Right atrium auricular region (tissue), 2 donors: ENCODE measurements at regions not wholly inside any gene's neighbourhood (a gene's known extent, or its start where the extent isn't known, plus 50 kb on each side); places are given as distances from the start of the nearest gene placed in this dataset.

Source experiments
- DNase-seq: peaks from one replicate; pipeline ENCODE4 v3.0.0-alpha.2; 2019; ENCODE audit warnings: low spot score
- H3K27ac ChIP-seq, 2 donors: fragments of 200-600 bp; sonication (generic); 1 replicate in 1 of 2; 2 replicates in 1 of 2; pipeline ENCODE4 v1.5.1; 2016 to 2019
- H3K27me3 ChIP-seq, 2 donors: fragments of 200-600 bp; sonication (generic); one replicate each; pipeline versions ENCODE4 v1.5.1 to v1.6.0; 2017 to 2019
- H3K36me3 ChIP-seq: fragments of 200-600 bp; sonication (generic); one replicate; pipeline ENCODE4 v1.5.1; 2016
- H3K4me1 ChIP-seq, 2 donors: fragments of 200-600 bp; sonication (generic); one replicate each; pipeline versions ENCODE4 v1.5.1 to v1.6.0; 2017 to 2019
- H3K4me3 ChIP-seq, 2 donors: fragments of 200-600 bp; sonication (generic); 1 replicate in 1 of 2; 2 replicates in 1 of 2; pipeline ENCODE4 v1.5.1; 2017 to 2019; ENCODE audit warnings: mild to moderate bottlenecking in 1 of 2, moderate library complexity in 1 of 2
- H3K9me3 ChIP-seq, 2 donors: fragments of 200-600 bp; sonication (generic); one replicate each; pipeline ENCODE4 v1.5.1; 2019
- CTCF ChIP-seq, 2 donors: fragments of 200-600 bp; sonication (generic); IDR thresholded peaks; one replicate each; pipeline ENCODE4 v1.5.1; 2019; ENCODE audit warnings: antibody characterized with exemption in 2 of 2

- TF ChIP-seq CTCF (IDR thresholded peaks at IDR 0.05): no peak
- Histone ChIP-seq H3K4me1 (no peaks in the 10 kb centered on the region), H3K4me3 (no peak overlapping the region), H3K36me3 (no peaks in the 10 kb centered on the region), H3K9me3 (peaks cover 0 to 12% of the 10 kb centered on the region in 2 donors), H3K27me3 (no peaks in the 10 kb centered on the region), H3K27ac (no peak overlapping the region)
- no peak for DNase-seq
Observed at GRCh38 chr1:193432979-193433587, 246.7 kb upstream of the B3GALT2 start.

- no peak overlapping the region for H3K27ac ChIP-seq
- no peak overlapping the region for H3K4me3 ChIP-seq
- peaks cover 0 to 12% of the 10 kb centered on the region in 2 donors for H3K9me3 ChIP-seq
- H3K4me1 ChIP-seq: no peaks in the 10 kb centered on the region
- H3K36me3 ChIP-seq: no peaks in the 10 kb centered on the region
- no peak for TF ChIP-seq CTCF (IDR thresholded peaks at IDR 0.05)
- no peaks in the 10 kb centered on the region for H3K27me3 ChIP-seq
- DNase-seq: no peak
Observed at GRCh38 chr1:193431265-193431977, 245.0 kb upstream of the B3GALT2 start.

GRCh38 chr1:193427524-193427923, 241.1 kb upstream of the B3GALT2 start:
- TF ChIP-seq CTCF (IDR thresholded peaks at IDR 0.05): no peak
- Histone ChIP-seq H3K9me3 (no peaks in the 10 kb centered on the region), H3K27me3 (no peaks in the 10 kb centered on the region)

GRCh38 chr1:193426061-193426460, 239.6 kb upstream of the B3GALT2 start:
- Histone ChIP-seq H3K36me3 (no peaks in the 10 kb centered on the region), H3K4me3 (no peak overlapping the region), H3K9me3 (no peaks in the 10 kb centered on the region), H3K4me1 (no peaks in the 10 kb centered on the region), H3K27ac (no peak overlapping the region), H3K27me3 (no peaks in the 10 kb centered on the region)
- no peak for DNase-seq
- no peak for TF ChIP-seq CTCF (IDR thresholded peaks at IDR 0.05)

More at GRCh38 chr1:193427524-193427923, 241.1 kb upstream of the B3GALT2 start:
- Histone ChIP-seq H3K27ac (no peak overlapping the region), H3K4me1 (no peaks in the 10 kb centered on the region), H3K36me3 (no peaks in the 10 kb centered on the region), H3K4me3 (no peak overlapping the region)
- DNase-seq: no peak

GRCh38 chr1:193421487-193421886, 235.1 kb upstream of the B3GALT2 start:
- Histone ChIP-seq H3K4me1 (peaks cover 0 to 6% of the 10 kb centered on the region in 2 donors), H3K36me3 (no peaks in the 10 kb centered on the region), H3K9me3 (no peaks in the 10 kb centered on the region), H3K27ac (no peak overlapping the region), H3K27me3 (no peaks in the 10 kb centered on the region), H3K4me3 (no peak overlapping the region)
- no peak for TF ChIP-seq CTCF (IDR thresholded peaks at IDR 0.05)
- DNase-seq: no peak
